ENCODE measurements at regions not wholly inside any gene's neighbourhood (a gene's known extent, or its start where the extent isn't known, plus 50 kb on each side); places are given as distances from the start of the nearest gene placed in this dataset.

GRCh38 chr2:150097901-150098531, 389.5 kb downstream of the RND3 start (continued):
- TF ChIP-seq GLIS3 (CRISPR knock-in tag; IDR thresholded peaks at IDR 0.05) (no peak), PPARA (CRISPR knock-in tag; IDR thresholded peaks at IDR 0.05; ENCODE audit: borderline replicate concordance) (no peak), ZFP30 (CRISPR knock-in tag; IDR thresholded peaks at IDR 0.05) (no peak), ZNF565 (CRISPR knock-in tag; conservative IDR thresholded peaks at IDR 0.05; ENCODE audit: low read depth) (no peak)

GRCh38 chr2:150097402-150097801, 390.1 kb downstream of the RND3 start:
- no peak for TF ChIP-seq TSHZ2 (CRISPR knock-in tag; IDR thresholded peaks at IDR 0.05)
- no peak for TF ChIP-seq ESRRG (CRISPR knock-in tag; IDR thresholded peaks at IDR 0.05)
- no peak for TF ChIP-seq ZNF565 (CRISPR knock-in tag; conservative IDR thresholded peaks at IDR 0.05; ENCODE audit: low read depth)
- TF ChIP-seq PATZ1 (CRISPR knock-in tag; IDR thresholded peaks at IDR 0.05; ENCODE audit: borderline replicate concordance), result no peak
- TF ChIP-seq CSRNP3 (CRISPR knock-in tag; IDR thresholded peaks at IDR 0.05), result no peak
- TF ChIP-seq BACH2 (CRISPR knock-in tag; IDR thresholded peaks at IDR 0.05; ENCODE audit: borderline replicate concordance), result no peak
- TF ChIP-seq POU6F1 (CRISPR knock-in tag; IDR thresholded peaks at IDR 0.05; ENCODE audit: borderline replicate concordance, low read depth), result no peak
- no peak for TF ChIP-seq OSR1 (CRISPR knock-in tag; IDR thresholded peaks at IDR 0.05)
- TF ChIP-seq ARNTL (CRISPR knock-in tag; IDR thresholded peaks at IDR 0.05; ENCODE audit: borderline replicate concordance, low read depth), result no peak
- TF ChIP-seq ZNF70 (CRISPR knock-in tag; IDR thresholded peaks at IDR 0.05), result no peak
- no peak for TF ChIP-seq TOX (CRISPR knock-in tag; IDR thresholded peaks at IDR 0.05; ENCODE audit: borderline replicate concordance)
- no peak for TF ChIP-seq ZFP3 (CRISPR knock-in tag; IDR thresholded peaks at IDR 0.05)
- TF ChIP-seq SNAI2 (CRISPR knock-in tag; IDR thresholded peaks at IDR 0.05), result no peak
- no peak for TF ChIP-seq ZFP30 (CRISPR knock-in tag; IDR thresholded peaks at IDR 0.05)
- TF ChIP-seq PPARA (CRISPR knock-in tag; IDR thresholded peaks at IDR 0.05; ENCODE audit: borderline replicate concordance), result no peak
- TF ChIP-seq RARB (CRISPR knock-in tag; IDR thresholded peaks at IDR 0.05), result no peak
- TF ChIP-seq CREB5 (CRISPR knock-in tag; IDR thresholded peaks at IDR 0.05; ENCODE audit: low read depth), result no peak
- no peak for TF ChIP-seq ZNF8 (CRISPR knock-in tag; IDR thresholded peaks at IDR 0.05)
- no peak for ATAC-seq

- TF ChIP-seq ZFP30 (CRISPR knock-in tag; IDR thresholded peaks at IDR 0.05) (no peak), ESRRG (CRISPR knock-in tag; IDR thresholded peaks at IDR 0.05) (no peak), ARNTL (CRISPR knock-in tag; IDR thresholded peaks at IDR 0.05; ENCODE audit: borderline replicate concordance, low read depth) (no peak), PATZ1 (CRISPR knock-in tag; IDR thresholded peaks at IDR 0.05; ENCODE audit: borderline replicate concordance) (no peak), CSDC2 (CRISPR knock-in tag; IDR thresholded peaks at IDR 0.05) (no peak), TOX (CRISPR knock-in tag; IDR thresholded peaks at IDR 0.05; ENCODE audit: borderline replicate concordance) (no peak), OSR1 (CRISPR knock-in tag; IDR thresholded peaks at IDR 0.05) (no peak), PPARA (CRISPR knock-in tag; IDR thresholded peaks at IDR 0.05; ENCODE audit: borderline replicate concordance) (no peak), BACH2 (CRISPR knock-in tag; IDR thresholded peaks at IDR 0.05; ENCODE audit: borderline replicate concordance) (no peak), CSRNP3 (CRISPR knock-in tag; IDR thresholded peaks at IDR 0.05) (no peak), ZNF70 (CRISPR knock-in tag; IDR thresholded peaks at IDR 0.05) (no peak), ZNF8 (CRISPR knock-in tag; IDR thresholded peaks at IDR 0.05) (no peak)
- ATAC-seq, result no peak
Observed at GRCh38 chr2:150095361-150096095, 391.9 kb downstream of the RND3 start.

Data from SK-N-SH treated with all-trans-retinoic acid at 6 μM for 48 hours (cell line).